Stomach (tissue), 8 donors: ENCODE measurements at regions not wholly inside any gene's neighbourhood (a gene's known extent, or its start where the extent isn't known, plus 50 kb on each side); places are given as distances from the start of the nearest gene placed in this dataset.

Experiments
- DNase-seq, 2 donors: peaks; one replicate each; pipeline versions ENCODE4 v3.0.0 to v3.0.0-alpha.2; 2013 to 2019
- H3K27ac ChIP-seq, 5 donors: fragments of 200-600 bp in 4 of 5; sonication (generic) in 4 of 5; one replicate each; pipeline ENCODE4 v1.5.1; 2013 to 2019; ENCODE audit warnings: mild to moderate bottlenecking in 1 of 5, moderate library complexity in 1 of 5
- H3K27me3 ChIP-seq, 3 donors: fragments of 200-600 bp; sonication (generic); one replicate each; pipeline ENCODE4 v1.5.1; 2017 to 2019; ENCODE audit warnings: mixed run types in 1 of 3
- H3K36me3 ChIP-seq, 4 donors: fragments of 200-600 bp; sonication (generic); 1 replicate in 3 of 4; 2 replicates in 1 of 4; pipeline ENCODE4 v1.5.1; 2016 to 2019
- H3K4me1 ChIP-seq, 4 donors: fragments of 200-600 bp; sonication (generic); one replicate each; pipeline ENCODE4 v1.5.1; 2016 to 2019
- H3K4me3 ChIP-seq, 4 donors: fragments of 200-600 bp; sonication (generic) in 3 of 4; one replicate each; pipeline ENCODE4 v1.5.1; 2016 to 2019; ENCODE audit warnings: mild to moderate bottlenecking in 1 of 4
- H3K9me3 ChIP-seq, 4 donors: fragments of 200-600 bp; sonication (generic); one replicate each; pipeline ENCODE4 v1.5.1; 2016 to 2019
- CTCF ChIP-seq, 7 experiments: fragments of 450-650 bp in 4 of 7; fragments of 200-600 bp in 3 of 7; sonication (generic) in 3 of 7; IDR thresholded peaks; one replicate each; pipeline ENCODE4 v1.5.1; 2016 to 2019; ENCODE audit warnings: antibody characterized with exemption in 7 of 7, control low read depth in 2 of 7, mild to moderate bottlenecking in 1 of 7
- EP300 ChIP-seq: sonication (generic); formaldehyde crosslinking; IDR thresholded peaks from one replicate; pipeline ENCODE4 v1.6.1; 2017; ENCODE audit warnings: antibody characterized with exemption
- POLR2A ChIP-seq, 4 donors: fragments of 450-650 bp; IDR thresholded peaks; one replicate each; pipeline ENCODE4 v1.6.1; 2016; ENCODE audit warnings: antibody characterized with exemption in 4 of 4, control low read depth in 2 of 4, mild to moderate bottlenecking in 1 of 4, moderate library complexity in 1 of 4
- POLR2AphosphoS5 ChIP-seq, 3 donors: sonication (generic); formaldehyde crosslinking; IDR thresholded peaks; one replicate each; pipeline ENCODE4 v1.6.1; 2016; ENCODE audit warnings: antibody characterized with exemption in 3 of 3
- WGBS, 5 donors: extraction: QIAGEN DNeasy Blood & Tissue Kit in 3 of 5; methylation state at CpG; one replicate each; pipeline versions ENCODE4 v1.1.5 to v1.1.7; 2013 to 2018; 5-methylcytosine and 5-hydroxymethylcytosine counted together
- intact Hi-C: fragments of 100-400 bp; cut with DNase I; formaldehyde crosslinking; loops from one replicate; pipeline ENCODE4 v1.15.1; 2023; ENCODE audit warnings: low total_unique reads
- donor health status: healthy with polysubstance abuse.
- donor health status: Bipolar disorder and iron deficiency.
- donor health status: healthy.

GRCh38 chr11:8832571-8833260 is 78.3 kb upstream of the AKIP1 start:
- H3K27me3 ChIP-seq, result no peaks in the 10 kb centered on the region
- no peaks in the 10 kb centered on the region for H3K9me3 ChIP-seq
- no peak for TF ChIP-seq POLR2AphosphoS5 (IDR thresholded peaks at IDR 0.05)
- TF ChIP-seq CTCF (IDR thresholded peaks at IDR 0.05), result no peak
- TF ChIP-seq POLR2A (IDR thresholded peaks at IDR 0.05), result no peak
- TF ChIP-seq EP300, result no peak
- peak; percentile 35 to 73 for DNase-seq
- H3K27ac ChIP-seq, result peak overlapping the region; percentile 3 to 84 (median 72)
- no peak overlapping the region for H3K4me3 ChIP-seq
- peaks cover 7 to 19% (median 17%) of the 10 kb centered on the region in 4 donors for H3K4me1 ChIP-seq
- 28 to 51% (median 40%) methylated on average over 5 to 9 of the region's 9 CpGs for WGBS, 5 donors
- intact Hi-C loops, result no loop called here
- H3K36me3 ChIP-seq, result peaks cover 0 to 4% (median 0%) of the 10 kb centered on the region in 4 donors

- Histone ChIP-seq H3K36me3 (no peaks in the 10 kb centered on the region), H3K4me3 (no peak overlapping the region), H3K27me3 (no peaks in the 10 kb centered on the region), H3K4me1 (peaks cover 12 to 29% (median 20%) of the 10 kb centered on the region in 4 donors), H3K9me3 (no peaks in the 10 kb centered on the region), H3K27ac (peak overlapping the region in 4 of 5 donors; percentile 71 to 84 (median 73))
- WGBS, 5 donors, result 69 to 81% (median 78%) methylated on average over 4 of the region's 4 CpGs
- TF ChIP-seq POLR2A (IDR thresholded peaks at IDR 0.05), result no peak
- no peak for TF ChIP-seq POLR2AphosphoS5 (IDR thresholded peaks at IDR 0.05)
- no peak for TF ChIP-seq CTCF (IDR thresholded peaks at IDR 0.05)
- no peak for TF ChIP-seq EP300
- no peak for DNase-seq
- intact Hi-C loops, result no loop called here
These were observed 77.2 kb upstream of the AKIP1 start for GRCh38 chr11:8833568-8834315.

GRCh38 chr11:8834379-8834778 is 76.6 kb upstream of the AKIP1 start:
- H3K27me3 ChIP-seq, result no peaks in the 10 kb centered on the region
- intact Hi-C loops, result no loop called here
- peak overlapping the region in 2 of 5 donors; percentile 72 to 84 for H3K27ac ChIP-seq
- H3K36me3 ChIP-seq, result no peaks in the 10 kb centered on the region
- no peak for TF ChIP-seq POLR2A (IDR thresholded peaks at IDR 0.05)
- no peak for TF ChIP-seq POLR2AphosphoS5 (IDR thresholded peaks at IDR 0.05)
- TF ChIP-seq CTCF (IDR thresholded peaks at IDR 0.05), result no peak
- TF ChIP-seq EP300, result no peak
- H3K4me1 ChIP-seq, result peaks cover 18 to 35% (median 27%) of the 10 kb centered on the region in 4 donors
- H3K9me3 ChIP-seq, result no peaks in the 10 kb centered on the region
- WGBS, 5 donors, result 74 to 92% (median 82%) methylated on average over 5 of the region's 5 CpGs
- no peak overlapping the region for H3K4me3 ChIP-seq
- DNase-seq, result no peak

- intact Hi-C loops, result no loop called here
- TF ChIP-seq POLR2A (IDR thresholded peaks at IDR 0.05) (no peak), POLR2AphosphoS5 (IDR thresholded peaks at IDR 0.05) (peak in 2 of 3 donors; percentile 18 to 35)
- Histone ChIP-seq H3K9me3 (no peaks in the 10 kb centered on the region), H3K27ac (peak overlapping the region in 4 of 5 donors; percentile 72 to 86 (median 78)), H3K4me3 (no peak overlapping the region), H3K36me3 (no peaks in the 10 kb centered on the region), H3K4me1 (peaks cover 25 to 42% (median 33%) of the 10 kb centered on the region in 4 donors), H3K27me3 (no peaks in the 10 kb centered on the region)
- 46 to 56% (median 53%) methylated on average over 7 of the region's 7 CpGs for WGBS, 5 donors
- no peak for DNase-seq
These were observed 72.7 kb upstream of the AKIP1 start for GRCh38 chr11:8838248-8838647.
